ENCODE measurements at regions not wholly inside any gene's neighbourhood (a gene's known extent, or its start where the extent isn't known, plus 50 kb on each side); places are given as distances from the start of the nearest gene placed in this dataset.

- Histone ChIP-seq H3K27me3 (no peaks in the 10 kb centered on the region), H3K4me3 (no peak overlapping the region), H3K36me3 (no peaks in the 10 kb centered on the region), H3K27ac (no peak overlapping the region), H3K9me3 (peaks cover 0 to 3% (median 0%) of the 10 kb centered on the region in 4 donors), H3K4me1 (no peaks in the 10 kb centered on the region)
- DNase-seq, result peak in 1 of 3 donors; percentile 44
- TF ChIP-seq POLR2A (IDR thresholded peaks at IDR 0.05), result no peak
- no peak for TF ChIP-seq CTCF (IDR thresholded peaks at IDR 0.05)
Observed at GRCh38 chr2:116094196-116094595, 1651.8 kb downstream of the DPP10 start.

GRCh38 chr2:116095636-116096035 lies 1653.2 kb downstream of the DPP10 start:
- Histone ChIP-seq H3K36me3 (no peaks in the 10 kb centered on the region), H3K4me3 (no peak overlapping the region), H3K9me3 (peaks cover 0 to 1% (median 0%) of the 10 kb centered on the region in 4 donors), H3K27me3 (no peaks in the 10 kb centered on the region), H3K4me1 (no peaks in the 10 kb centered on the region), H3K27ac (no peak overlapping the region)
- DNase-seq, result no peak
- no peak for TF ChIP-seq CTCF (IDR thresholded peaks at IDR 0.05)
- TF ChIP-seq POLR2A (IDR thresholded peaks at IDR 0.05), result no peak

GRCh38 chr2:116098049-116098448 lies 1655.6 kb downstream of the DPP10 start:
- H3K4me3 ChIP-seq, result no peak overlapping the region
- no peak for TF ChIP-seq CTCF (IDR thresholded peaks at IDR 0.05)
- TF ChIP-seq POLR2A (IDR thresholded peaks at IDR 0.05), result no peak
- H3K9me3 ChIP-seq, result no peaks in the 10 kb centered on the region
- H3K4me1 ChIP-seq, result no peaks in the 10 kb centered on the region
- no peaks in the 10 kb centered on the region for H3K36me3 ChIP-seq
- no peak for DNase-seq
- H3K27me3 ChIP-seq, result no peaks in the 10 kb centered on the region
- H3K27ac ChIP-seq, result no peak overlapping the region

GRCh38 chr2:116109471-116109870 lies 1667.0 kb downstream of the DPP10 start:
- TF ChIP-seq CTCF (IDR thresholded peaks at IDR 0.05) (no peak), POLR2A (IDR thresholded peaks at IDR 0.05) (no peak)
- no peaks in the 10 kb centered on the region for H3K4me1 ChIP-seq
- H3K36me3 ChIP-seq, result no peaks in the 10 kb centered on the region
- no peak overlapping the region for H3K27ac ChIP-seq
- H3K4me3 ChIP-seq, result no peak overlapping the region
- H3K27me3 ChIP-seq, result no peaks in the 10 kb centered on the region
- no peak for DNase-seq
- no peaks in the 10 kb centered on the region for H3K9me3 ChIP-seq

GRCh38 chr2:116117845-116118244 lies 1675.4 kb downstream of the DPP10 start:
- Histone ChIP-seq H3K9me3 (no peaks in the 10 kb centered on the region), H3K27me3 (no peaks in the 10 kb centered on the region)
- TF ChIP-seq POLR2A (IDR thresholded peaks at IDR 0.05) (no peak), CTCF (IDR thresholded peaks at IDR 0.05) (no peak)

GRCh38 chr2:116132833-116133232 lies 1681.7 kb upstream of the DDX18 start:
- Histone ChIP-seq H3K36me3 (no peaks in the 10 kb centered on the region), H3K4me1 (no peaks in the 10 kb centered on the region), H3K4me3 (no peak overlapping the region), H3K9me3 (no peaks in the 10 kb centered on the region), H3K27ac (no peak overlapping the region), H3K27me3 (no peaks in the 10 kb centered on the region)
- no peak for DNase-seq
- no peak for TF ChIP-seq CTCF (IDR thresholded peaks at IDR 0.05)
- no peak for TF ChIP-seq POLR2A (IDR thresholded peaks at IDR 0.05)

More at GRCh38 chr2:116117845-116118244, 1675.4 kb downstream of the DPP10 start:
- H3K4me3 ChIP-seq, result no peak overlapping the region
- no peaks in the 10 kb centered on the region for H3K4me1 ChIP-seq
- no peak for DNase-seq
- no peak overlapping the region for H3K27ac ChIP-seq
- no peaks in the 10 kb centered on the region for H3K36me3 ChIP-seq
